Tibial artery (tissue), 4 donors: ENCODE measurements at regions not wholly inside any gene's neighbourhood (a gene's known extent, or its start where the extent isn't known, plus 50 kb on each side); places are given as distances from the start of the nearest gene placed in this dataset.

ENCODE experiments used
- DNase-seq, 2 donors: peaks; one replicate each; pipeline ENCODE4 v3.0.0-alpha.2; 2019
- H3K27ac ChIP-seq, 2 donors: fragments of 200-600 bp; sonication (generic) in 1 of 2; 1 replicate in 1 of 2; 2 replicates in 1 of 2; pipeline ENCODE4 v1.5.1; 2018 to 2019; ENCODE audit warnings: mild to moderate bottlenecking in 1 of 2
- H3K27me3 ChIP-seq, 2 donors: fragments of 200-600 bp; sonication (generic) in 1 of 2; one replicate each; pipeline versions ENCODE4 v1.5.1 to v1.6.0; 2016 to 2019
- H3K36me3 ChIP-seq, 3 donors: fragments of 200-600 bp; sonication (generic) in 2 of 3; one replicate each; pipeline ENCODE4 v1.5.1; 2016 to 2019; ENCODE audit warnings: mild to moderate bottlenecking in 2 of 3
- H3K4me1 ChIP-seq, 4 donors: fragments of 200-600 bp; sonication (generic) in 2 of 4; 1 replicate in 3 of 4; 2 replicates in 1 of 4; pipeline ENCODE4 v1.5.1; 2016 to 2019
- H3K4me3 ChIP-seq, 2 donors: fragments of 200-600 bp; sonication (generic) in 1 of 2; 1 replicate in 1 of 2; 2 replicates in 1 of 2; pipeline ENCODE4 v1.5.1; 2018 to 2019; ENCODE audit warnings: mild to moderate bottlenecking in 2 of 2
- H3K9me3 ChIP-seq, 3 donors: fragments of 200-600 bp; sonication (generic) in 1 of 3; one replicate each; pipeline ENCODE4 v1.5.1; 2016 to 2019
- intact Hi-C: fragments of 100-400 bp; cut with DNase I; formaldehyde crosslinking; loops from one replicate; pipeline ENCODE4 v1.15.0; 2023; ENCODE audit warnings: low total_unique reads
- TF ChIP-seq, protein P1 (sequence below), 2 experiments: fragments of 200-600 bp in 1 of 2; fragments of 450-650 bp in 1 of 2; IDR thresholded peaks; one replicate each; pipeline ENCODE4 v1.5.1; 2017 to 2019; ENCODE audit warnings: antibody characterized with exemption in 2 of 2, mild to moderate bottlenecking in 1 of 2, moderate library complexity in 1 of 2

DNA sequence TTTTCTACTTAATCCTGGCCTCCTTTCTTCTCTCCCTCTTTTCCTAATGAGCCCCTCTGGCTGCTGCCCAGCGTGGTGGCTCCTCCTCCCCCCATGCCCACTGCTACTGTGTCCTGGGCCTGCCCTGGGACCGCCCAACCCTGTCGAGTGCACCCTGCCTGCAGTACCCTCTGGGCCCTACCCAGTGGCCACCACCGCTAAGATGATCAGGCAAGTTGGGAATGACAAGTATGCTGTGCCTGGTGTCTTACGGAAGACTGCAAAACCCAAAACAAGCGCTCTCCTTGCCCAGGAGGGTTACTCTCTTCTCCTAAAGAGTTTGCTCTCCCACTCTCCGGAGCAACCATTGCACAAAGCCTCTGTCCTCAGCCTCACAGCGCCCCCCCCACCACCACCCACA lies 273.7 kb downstream of the SYK start:
- no peak for DNase-seq
- H3K27ac ChIP-seq: peak overlapping the region in 1 of 2 donors; percentile 30
- intact Hi-C loops: no loop called here

DNA sequence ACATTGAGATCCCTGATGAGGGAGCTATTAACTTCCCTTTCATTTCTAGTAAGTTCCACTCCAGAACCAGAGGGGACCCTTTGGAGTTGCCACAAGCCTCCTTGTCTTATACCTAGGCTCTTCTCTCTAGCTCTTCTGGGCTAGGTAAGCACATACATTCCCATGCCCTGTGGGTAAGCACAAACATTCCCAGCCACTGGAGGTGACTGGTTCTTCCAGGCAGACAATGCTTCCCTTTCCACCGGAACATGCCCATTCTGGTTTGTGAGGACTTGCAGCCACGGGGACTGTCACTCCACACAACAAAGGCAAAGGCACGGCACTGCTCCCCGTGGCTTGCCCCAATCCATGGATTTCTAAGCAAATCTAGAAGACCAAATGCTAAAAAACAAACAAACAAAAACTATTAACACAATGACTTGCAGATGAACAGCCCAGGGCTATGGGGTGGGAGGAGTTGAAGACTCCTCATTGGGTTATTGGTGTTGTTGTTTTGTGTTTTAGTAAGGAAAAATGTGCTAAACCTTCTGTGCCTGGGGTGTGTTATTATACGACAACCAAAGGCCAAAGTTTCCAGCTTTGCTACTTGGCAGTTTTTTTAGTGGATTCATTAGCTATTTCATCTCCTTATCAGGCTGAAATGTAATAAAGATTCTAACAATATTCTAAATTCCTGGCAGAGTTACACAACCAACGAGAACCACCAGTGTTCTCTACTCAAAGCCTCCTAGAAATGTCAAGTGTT lies 276.2 kb downstream of the SYK start:
- no peak for DNase-seq
- H3K4me3 ChIP-seq: no peak overlapping the region
- no peaks in the 10 kb centered on the region for H3K27me3 ChIP-seq
- H3K36me3 ChIP-seq: no peaks in the 10 kb centered on the region
- H3K27ac ChIP-seq: no peak overlapping the region
- H3K9me3 ChIP-seq: no peaks in the 10 kb centered on the region
- TF ChIP-seq, protein P1, sequence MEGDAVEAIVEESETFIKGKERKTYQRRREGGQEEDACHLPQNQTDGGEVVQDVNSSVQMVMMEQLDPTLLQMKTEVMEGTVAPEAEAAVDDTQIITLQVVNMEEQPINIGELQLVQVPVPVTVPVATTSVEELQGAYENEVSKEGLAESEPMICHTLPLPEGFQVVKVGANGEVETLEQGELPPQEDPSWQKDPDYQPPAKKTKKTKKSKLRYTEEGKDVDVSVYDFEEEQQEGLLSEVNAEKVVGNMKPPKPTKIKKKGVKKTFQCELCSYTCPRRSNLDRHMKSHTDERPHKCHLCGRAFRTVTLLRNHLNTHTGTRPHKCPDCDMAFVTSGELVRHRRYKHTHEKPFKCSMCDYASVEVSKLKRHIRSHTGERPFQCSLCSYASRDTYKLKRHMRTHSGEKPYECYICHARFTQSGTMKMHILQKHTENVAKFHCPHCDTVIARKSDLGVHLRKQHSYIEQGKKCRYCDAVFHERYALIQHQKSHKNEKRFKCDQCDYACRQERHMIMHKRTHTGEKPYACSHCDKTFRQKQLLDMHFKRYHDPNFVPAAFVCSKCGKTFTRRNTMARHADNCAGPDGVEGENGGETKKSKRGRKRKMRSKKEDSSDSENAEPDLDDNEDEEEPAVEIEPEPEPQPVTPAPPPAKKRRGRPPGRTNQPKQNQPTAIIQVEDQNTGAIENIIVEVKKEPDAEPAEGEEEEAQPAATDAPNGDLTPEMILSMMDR (IDR thresholded peaks at IDR 0.05): no peak
- H3K4me1 ChIP-seq: peaks cover 0 to 26% (median 2%) of the 10 kb centered on the region in 4 donors
- intact Hi-C loops: no loop called here

More for the DNA sequence above, 273.7 kb downstream of the SYK start:
- TF ChIP-seq, protein P1 (IDR thresholded peaks at IDR 0.05): no peak
- Histone ChIP-seq H3K4me1 (peaks cover 0 to 43% (median 2%) of the 10 kb centered on the region in 4 donors), H3K4me3 (no peak overlapping the region), H3K9me3 (no peaks in the 10 kb centered on the region), H3K27me3 (no peaks in the 10 kb centered on the region), H3K36me3 (no peaks in the 10 kb centered on the region)

DNA sequence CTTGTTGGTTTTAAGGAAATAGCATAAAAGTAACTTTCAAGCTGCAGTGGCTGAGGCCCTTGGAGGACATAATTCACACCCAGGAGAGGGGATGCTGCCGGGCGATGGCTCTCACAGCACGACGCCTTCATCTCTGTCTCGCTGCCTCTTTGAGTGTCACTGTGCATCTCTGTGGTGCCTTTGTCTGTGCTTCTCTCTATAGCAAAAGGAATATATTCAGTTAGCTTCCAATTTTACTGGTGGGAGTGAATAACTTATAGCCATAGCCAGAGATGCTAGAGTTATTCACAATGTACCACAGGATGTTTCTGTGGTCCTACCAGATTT lies 276.7 kb downstream of the SYK start:
- DNase-seq: no peak
- TF ChIP-seq, protein P1 (IDR thresholded peaks at IDR 0.05): no peak
- no peaks in the 10 kb centered on the region for H3K36me3 ChIP-seq
- no peak overlapping the region for H3K27ac ChIP-seq
- intact Hi-C loops: no loop called here
- H3K9me3 ChIP-seq: no peaks in the 10 kb centered on the region
- no peak overlapping the region for H3K4me3 ChIP-seq
- no peaks in the 10 kb centered on the region for H3K27me3 ChIP-seq
- H3K4me1 ChIP-seq: peaks cover 0 to 20% (median under 1%) of the 10 kb centered on the region in 4 donors

DNA sequence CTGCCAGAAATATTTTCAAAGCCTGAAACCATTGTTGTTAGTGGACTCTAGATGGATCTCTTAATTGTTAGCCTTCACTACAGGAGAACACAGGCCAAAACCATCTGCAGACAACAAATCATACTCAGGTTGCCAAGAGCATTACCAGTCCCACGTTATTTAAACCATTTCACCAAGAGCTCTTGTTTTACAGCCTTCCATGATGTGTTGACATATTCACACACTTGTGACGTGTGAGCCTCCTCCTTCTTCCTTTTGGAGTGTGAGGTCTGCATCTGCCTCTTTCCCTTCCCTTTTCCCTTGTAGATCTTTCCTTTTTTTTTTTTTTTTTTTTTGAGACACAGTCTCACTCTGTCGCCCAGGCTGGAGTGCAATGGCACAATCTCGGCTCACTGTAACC lies 279.0 kb downstream of the AUH start:
- Histone ChIP-seq H3K36me3 (no peaks in the 10 kb centered on the region), H3K9me3 (no peaks in the 10 kb centered on the region), H3K27ac (no peak overlapping the region), H3K4me1 (no peaks in the 10 kb centered on the region), H3K4me3 (no peak overlapping the region), H3K27me3 (no peaks in the 10 kb centered on the region)
- TF ChIP-seq, protein P1 (IDR thresholded peaks at IDR 0.05): no peak
- intact Hi-C loops: no loop called here
- no peak for DNase-seq

DNA sequence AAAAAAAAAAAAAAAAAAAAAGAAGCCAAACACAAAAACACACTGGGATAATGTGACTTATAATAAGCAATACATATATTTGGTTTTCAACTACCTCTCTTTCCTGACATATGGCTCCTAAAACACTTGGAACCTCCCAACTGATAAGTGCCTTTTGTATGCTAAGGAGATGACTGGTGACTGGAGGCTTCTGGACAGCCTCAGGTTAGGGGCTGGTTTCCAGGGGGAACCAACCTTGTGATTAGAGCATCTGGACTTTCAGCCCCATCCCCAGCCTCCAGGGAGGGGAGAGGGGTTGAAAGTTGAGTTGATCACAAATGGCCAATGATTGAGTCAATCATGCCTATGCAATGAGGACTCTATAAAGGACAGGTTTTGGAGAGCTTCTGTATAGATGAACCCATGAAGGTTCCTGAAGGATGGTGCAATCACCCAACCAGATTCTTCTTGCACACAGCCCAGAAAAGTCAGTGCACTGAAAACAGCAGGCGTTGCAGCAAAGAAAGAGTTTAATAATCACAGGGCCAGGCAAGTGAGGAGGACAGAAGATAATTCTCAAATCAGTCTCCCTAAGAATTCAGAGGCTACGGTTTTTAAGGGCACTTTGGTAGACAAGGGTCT lies 276.7 kb downstream of the AUH start:
- Histone ChIP-seq H3K36me3 (no peaks in the 10 kb centered on the region), H3K9me3 (no peaks in the 10 kb centered on the region), H3K27me3 (no peaks in the 10 kb centered on the region), H3K27ac (no peak overlapping the region), H3K4me1 (no peaks in the 10 kb centered on the region), H3K4me3 (no peak overlapping the region)
- intact Hi-C loops: no loop called here
- DNase-seq: no peak
- TF ChIP-seq, protein P1 (IDR thresholded peaks at IDR 0.05): no peak
